Ascending aorta (tissue), 2 donors: ENCODE measurements at regions not wholly inside any gene's neighbourhood (a gene's known extent, or its start where the extent isn't known, plus 50 kb on each side); places are given as distances from the start of the nearest gene placed in this dataset.
"Not testable (repeated sequence)": the region's sequence is repeated elsewhere in the genome, so short reads cannot be mapped to it uniquely, and the experiment has no call there.

Source experiments
- DNase-seq, 2 donors: peaks; one replicate each; pipeline ENCODE4 v3.0.0-alpha.2; 2019; ENCODE audit warnings: low spot score in 2 of 2
- H3K27ac ChIP-seq, 2 donors: fragments of 200-600 bp; sonication (generic); one replicate each; pipeline ENCODE4 v1.5.1; 2016 to 2017; ENCODE audit warnings: mild to moderate bottlenecking in 1 of 2
- H3K27me3 ChIP-seq: fragments of 200-600 bp; sonication (generic); one replicate; pipeline ENCODE4 v1.5.1; 2017
- H3K36me3 ChIP-seq, 2 donors: fragments of 200-600 bp; sonication (generic); one replicate each; pipeline ENCODE4 v1.5.1; 2016
- H3K4me1 ChIP-seq, 2 donors: fragments of 200-600 bp; sonication (generic); one replicate each; pipeline ENCODE4 v1.5.1; 2016 to 2017; ENCODE audit warnings: mild to moderate bottlenecking in 1 of 2
- H3K4me3 ChIP-seq, 2 donors: fragments of 200-600 bp; sonication (generic); one replicate each; pipeline ENCODE4 v1.5.1; 2016 to 2017; ENCODE audit warnings: mild to moderate bottlenecking in 1 of 2
- H3K9me3 ChIP-seq, 2 donors: fragments of 200-600 bp; sonication (generic); one replicate each; pipeline ENCODE4 v1.5.1; 2016
- intact Hi-C: fragments of 100-400 bp; cut with DNase I; formaldehyde crosslinking; loops from one replicate; pipeline ENCODE4 v1.15.1; 2023
- TF ChIP-seq, protein P1 (sequence below), 3 experiments: fragments of 200-600 bp in 2 of 3; fragments of 450-650 bp in 1 of 3; sonication (generic) in 2 of 3; IDR thresholded peaks; one replicate each; pipeline ENCODE4 v1.5.1; 2016 to 2019; ENCODE audit warnings: antibody characterized with exemption in 3 of 3, mild to moderate bottlenecking in 1 of 3, moderate library complexity in 1 of 3

GRCh38 chr9:33721674-33722358 lies 73.5 kb upstream of the PRSS3 start:
- intact Hi-C loops, result no loop called here
- TF ChIP-seq, protein P1, sequence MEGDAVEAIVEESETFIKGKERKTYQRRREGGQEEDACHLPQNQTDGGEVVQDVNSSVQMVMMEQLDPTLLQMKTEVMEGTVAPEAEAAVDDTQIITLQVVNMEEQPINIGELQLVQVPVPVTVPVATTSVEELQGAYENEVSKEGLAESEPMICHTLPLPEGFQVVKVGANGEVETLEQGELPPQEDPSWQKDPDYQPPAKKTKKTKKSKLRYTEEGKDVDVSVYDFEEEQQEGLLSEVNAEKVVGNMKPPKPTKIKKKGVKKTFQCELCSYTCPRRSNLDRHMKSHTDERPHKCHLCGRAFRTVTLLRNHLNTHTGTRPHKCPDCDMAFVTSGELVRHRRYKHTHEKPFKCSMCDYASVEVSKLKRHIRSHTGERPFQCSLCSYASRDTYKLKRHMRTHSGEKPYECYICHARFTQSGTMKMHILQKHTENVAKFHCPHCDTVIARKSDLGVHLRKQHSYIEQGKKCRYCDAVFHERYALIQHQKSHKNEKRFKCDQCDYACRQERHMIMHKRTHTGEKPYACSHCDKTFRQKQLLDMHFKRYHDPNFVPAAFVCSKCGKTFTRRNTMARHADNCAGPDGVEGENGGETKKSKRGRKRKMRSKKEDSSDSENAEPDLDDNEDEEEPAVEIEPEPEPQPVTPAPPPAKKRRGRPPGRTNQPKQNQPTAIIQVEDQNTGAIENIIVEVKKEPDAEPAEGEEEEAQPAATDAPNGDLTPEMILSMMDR (IDR thresholded peaks at IDR 0.05), result peak; percentile 97 to 100 (median 100)

DNA sequence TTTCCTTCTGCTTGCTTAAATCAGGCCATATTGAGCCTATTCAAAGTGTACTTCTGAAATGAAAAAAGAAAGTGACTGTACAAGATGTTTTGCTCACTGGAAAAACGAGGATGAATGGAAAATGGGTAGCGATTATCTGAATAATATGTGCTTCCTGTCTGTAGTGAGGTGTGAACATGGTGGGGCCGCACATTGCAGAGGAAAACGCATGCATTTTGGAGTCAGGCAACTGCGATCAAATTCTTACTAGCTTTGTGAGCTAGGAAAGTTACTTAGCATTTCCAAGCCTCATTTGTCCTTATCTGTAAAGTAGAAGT lies 73.0 kb upstream of the PRSS3 start:
- Histone ChIP-seq H3K27ac (no peak overlapping the region), H3K27me3 (no peaks in the 10 kb centered on the region), H3K36me3 (no peaks in the 10 kb centered on the region), H3K4me3 (no peak overlapping the region), H3K4me1 (peaks cover 0 to 5% of the 10 kb centered on the region in 2 donors), H3K9me3 (no peaks in the 10 kb centered on the region)
- intact Hi-C loops, result no loop called here
- no peak for DNase-seq
- TF ChIP-seq, protein P1 (IDR thresholded peaks at IDR 0.05), result no peak

More at GRCh38 chr9:33721674-33722358, 73.5 kb upstream of the PRSS3 start:
- Histone ChIP-seq H3K4me1 (peaks cover 0 to 5% of the 10 kb centered on the region in 2 donors), H3K36me3 (no peaks in the 10 kb centered on the region), H3K27ac (no peak overlapping the region), H3K9me3 (no peaks in the 10 kb centered on the region), H3K4me3 (no peak overlapping the region), H3K27me3 (no peaks in the 10 kb centered on the region)
- peak in 1 of 2 donors; percentile 89 for DNase-seq

GRCh38 chr9:33728613-33729012 lies 66.7 kb upstream of the PRSS3 start:
- Histone ChIP-seq H3K9me3 (no peaks in the 10 kb centered on the region), H3K27me3 (no peaks in the 10 kb centered on the region), H3K36me3 (no peaks in the 10 kb centered on the region), H3K4me3 (no peak overlapping the region), H3K4me1 (no peaks in the 10 kb centered on the region), H3K27ac (no peak overlapping the region)
- DNase-seq, result no peak
- TF ChIP-seq, protein P1 (IDR thresholded peaks at IDR 0.05), result no peak
- intact Hi-C loops, result no loop called here

DNA sequence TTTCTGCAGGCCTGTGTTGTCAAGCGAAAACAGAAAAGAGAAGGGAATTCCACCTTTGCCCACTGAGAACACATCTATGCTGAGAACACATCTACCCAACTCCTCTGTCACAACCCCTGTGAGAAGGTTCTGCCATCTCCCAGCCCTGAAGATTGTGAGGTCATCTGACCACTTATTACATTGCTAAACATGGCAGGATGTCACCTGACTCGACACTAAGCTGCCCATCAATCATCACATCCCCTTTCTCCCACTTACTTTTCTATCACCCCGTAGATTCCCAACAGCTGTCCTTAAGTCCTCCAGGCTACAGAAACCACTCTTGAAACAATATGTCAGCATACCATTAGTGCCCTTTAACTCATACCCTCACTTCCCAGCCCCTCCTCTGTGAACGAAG lies 64.2 kb upstream of the PRSS3 start:
- Histone ChIP-seq H3K27me3 (no peaks in the 10 kb centered on the region), H3K4me3 (no peak overlapping the region), H3K9me3 (no peaks in the 10 kb centered on the region), H3K27ac (no peak overlapping the region), H3K4me1 (no peaks in the 10 kb centered on the region), H3K36me3 (no peaks in the 10 kb centered on the region)
- TF ChIP-seq, protein P1 (IDR thresholded peaks at IDR 0.05), result no peak
- intact Hi-C loops, result no loop called here
- no peak for DNase-seq

DNA sequence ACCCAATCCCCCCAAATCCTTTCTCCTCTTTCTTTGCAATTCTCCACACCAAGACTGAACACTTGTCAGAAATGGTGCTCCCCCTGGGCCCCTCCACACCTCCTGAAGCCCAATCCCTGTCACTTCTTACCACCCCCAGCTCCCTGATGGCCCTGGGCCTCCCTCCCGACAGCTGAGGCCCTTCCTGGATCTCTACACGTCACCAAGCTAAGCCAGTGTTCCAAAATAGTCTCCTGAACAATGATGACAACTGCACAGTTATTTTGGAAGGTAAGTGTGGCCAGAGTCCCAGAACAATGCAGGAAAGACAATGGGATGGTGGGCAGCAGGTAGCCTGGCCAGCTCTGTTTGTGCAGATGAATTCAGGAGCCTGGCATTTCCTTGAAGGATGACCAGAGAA lies 63.7 kb upstream of the PRSS3 start:
- no peaks in the 10 kb centered on the region for H3K27me3 ChIP-seq
- H3K27ac ChIP-seq, result no peak overlapping the region
- no peak overlapping the region for H3K4me3 ChIP-seq
- H3K36me3 ChIP-seq, result no peaks in the 10 kb centered on the region
- no peaks in the 10 kb centered on the region for H3K9me3 ChIP-seq
- H3K4me1 ChIP-seq, result no peaks in the 10 kb centered on the region
- TF ChIP-seq, protein P1 (IDR thresholded peaks at IDR 0.05), result no peak
- intact Hi-C loops, result no loop called here
- DNase-seq, result no peak

DNA sequence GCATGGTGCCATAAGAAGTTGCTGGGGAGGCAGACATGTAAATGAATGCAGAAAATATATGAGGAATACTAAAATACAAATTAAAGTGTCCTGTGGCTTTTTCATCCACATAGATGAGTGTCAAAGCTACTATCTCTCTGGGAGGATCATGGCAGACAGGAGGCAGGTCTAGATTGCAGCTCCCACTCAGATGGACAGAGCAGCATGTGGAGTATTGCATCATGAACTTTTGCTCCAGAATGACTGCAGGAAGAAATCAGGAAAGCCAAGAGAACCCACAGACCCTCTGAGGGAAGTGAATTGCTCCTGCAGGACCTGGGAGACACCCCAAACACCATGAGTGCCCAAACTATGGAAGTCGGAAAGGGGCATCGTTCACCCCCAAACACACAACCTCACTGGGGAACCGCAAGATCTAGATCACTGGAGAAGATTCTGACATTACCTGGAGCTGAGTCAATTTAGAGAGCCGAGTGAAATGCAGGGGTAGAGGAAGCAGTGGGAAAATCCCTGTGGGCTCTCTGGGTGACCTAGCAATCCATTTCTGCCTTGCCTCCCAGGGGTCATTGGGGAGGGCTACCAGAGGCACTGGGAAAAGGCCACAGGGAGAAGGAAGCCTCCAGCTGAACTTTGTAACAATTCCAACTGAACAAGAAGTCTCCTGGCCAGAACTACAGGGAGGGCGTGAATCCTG lies 61.0 kb upstream of the PRSS3 start:
- H3K36me3 ChIP-seq, intact Hi-C loops, H3K4me1 ChIP-seq, H3K27ac ChIP-seq, H3K9me3 ChIP-seq, H3K27me3 ChIP-seq, H3K4me3 ChIP-seq, DNase-seq: not testable (repeated sequence)

- DNase-seq, H3K27ac ChIP-seq, H3K4me1 ChIP-seq, H3K27me3 ChIP-seq, H3K9me3 ChIP-seq, H3K36me3 ChIP-seq, H3K4me3 ChIP-seq, intact Hi-C loops: not testable (repeated sequence)
Measured at GRCh38 chr9:33734941-33735835, 60.2 kb upstream of the PRSS3 start.
